ENCODE measurements at regions not wholly inside any gene's neighbourhood (a gene's known extent, or its start where the extent isn't known, plus 50 kb on each side); places are given as distances from the start of the nearest gene placed in this dataset.

DNA sequence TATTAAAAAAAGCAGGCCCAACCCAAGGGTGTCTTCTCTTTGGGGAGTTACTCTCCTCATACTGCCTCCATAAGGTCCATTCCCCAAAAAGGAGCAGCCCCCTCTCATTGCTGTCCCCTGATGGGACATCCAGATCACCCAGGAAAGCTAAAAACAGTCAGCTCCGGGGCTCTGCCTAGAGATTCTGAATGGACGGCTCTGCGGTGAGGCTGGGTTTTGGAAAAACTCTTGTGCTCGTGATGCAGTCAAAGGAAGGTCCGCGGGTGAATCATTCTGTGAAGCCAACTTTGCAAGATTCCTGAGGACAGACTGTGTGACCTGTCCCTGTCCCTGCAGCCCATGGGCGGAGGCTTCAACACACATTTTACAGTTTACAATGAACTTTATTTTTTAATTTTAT lies 351.5 kb downstream of the TYW1 start:
- TF ChIP-seq POLR2AphosphoS5 (IDR thresholded peaks at IDR 0.05; ENCODE audit: low read depth, low read length) (no peak), REST (IDR thresholded peaks at IDR 0.05; ENCODE audit: insufficient read depth in 1 of 2, low read depth in 2 of 2, low read length in 2 of 2) (no peak)

Data from PFSK-1 (cell line).